ENCODE measurements at regions not wholly inside any gene's neighbourhood (a gene's known extent, or its start where the extent isn't known, plus 50 kb on each side); places are given as distances from the start of the nearest gene placed in this dataset.

DNA sequence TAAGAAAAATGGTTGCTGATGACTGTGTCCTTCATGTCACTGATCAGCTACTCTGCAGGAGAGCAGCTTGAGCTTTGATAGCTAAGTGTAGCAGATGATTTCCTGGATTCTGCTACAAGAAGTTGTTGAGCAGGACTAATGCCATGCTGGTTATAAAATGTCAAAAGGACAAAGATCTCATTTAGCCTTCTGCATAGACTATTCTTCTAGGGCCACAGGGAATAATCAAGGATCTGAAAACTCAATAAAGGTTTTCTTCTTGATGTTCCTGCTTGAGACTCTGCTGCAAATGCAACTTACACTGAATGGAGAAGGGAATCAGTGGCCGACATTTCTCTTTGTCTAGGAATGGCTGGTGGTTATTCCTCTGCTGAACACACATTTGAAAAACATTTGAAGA, 360.3 kb upstream of the PTCHD4 start:
- no peak for DNase-seq (ENCODE audit: low spot score)
- no peak overlapping the region for H3K27ac ChIP-seq
- no peaks in the 10 kb centered on the region for H3K9me3 ChIP-seq
- no peaks in the 10 kb centered on the region for H3K4me1 ChIP-seq (replicated peaks)
- H3K4me3 ChIP-seq, result no peak overlapping the region
- no peaks in the 10 kb centered on the region for H3K36me3 ChIP-seq
- H3K27me3 ChIP-seq (replicated peaks; ENCODE audit: insufficient read depth), result no peaks in the 10 kb centered on the region
- TF ChIP-seq, protein P1, sequence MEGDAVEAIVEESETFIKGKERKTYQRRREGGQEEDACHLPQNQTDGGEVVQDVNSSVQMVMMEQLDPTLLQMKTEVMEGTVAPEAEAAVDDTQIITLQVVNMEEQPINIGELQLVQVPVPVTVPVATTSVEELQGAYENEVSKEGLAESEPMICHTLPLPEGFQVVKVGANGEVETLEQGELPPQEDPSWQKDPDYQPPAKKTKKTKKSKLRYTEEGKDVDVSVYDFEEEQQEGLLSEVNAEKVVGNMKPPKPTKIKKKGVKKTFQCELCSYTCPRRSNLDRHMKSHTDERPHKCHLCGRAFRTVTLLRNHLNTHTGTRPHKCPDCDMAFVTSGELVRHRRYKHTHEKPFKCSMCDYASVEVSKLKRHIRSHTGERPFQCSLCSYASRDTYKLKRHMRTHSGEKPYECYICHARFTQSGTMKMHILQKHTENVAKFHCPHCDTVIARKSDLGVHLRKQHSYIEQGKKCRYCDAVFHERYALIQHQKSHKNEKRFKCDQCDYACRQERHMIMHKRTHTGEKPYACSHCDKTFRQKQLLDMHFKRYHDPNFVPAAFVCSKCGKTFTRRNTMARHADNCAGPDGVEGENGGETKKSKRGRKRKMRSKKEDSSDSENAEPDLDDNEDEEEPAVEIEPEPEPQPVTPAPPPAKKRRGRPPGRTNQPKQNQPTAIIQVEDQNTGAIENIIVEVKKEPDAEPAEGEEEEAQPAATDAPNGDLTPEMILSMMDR (IDR thresholded peaks at IDR 0.05), result no peak
- TF ChIP-seq POLR2AphosphoS5 (IDR thresholded peaks at IDR 0.05), result no peak
- no peak for TF ChIP-seq POLR2A (IDR thresholded peaks at IDR 0.05)
- intact Hi-C loops (cut with DNase I), result no loop called here
- 100% methylated on average over 1 of the region's 1 CpG for WGBS

DNA sequence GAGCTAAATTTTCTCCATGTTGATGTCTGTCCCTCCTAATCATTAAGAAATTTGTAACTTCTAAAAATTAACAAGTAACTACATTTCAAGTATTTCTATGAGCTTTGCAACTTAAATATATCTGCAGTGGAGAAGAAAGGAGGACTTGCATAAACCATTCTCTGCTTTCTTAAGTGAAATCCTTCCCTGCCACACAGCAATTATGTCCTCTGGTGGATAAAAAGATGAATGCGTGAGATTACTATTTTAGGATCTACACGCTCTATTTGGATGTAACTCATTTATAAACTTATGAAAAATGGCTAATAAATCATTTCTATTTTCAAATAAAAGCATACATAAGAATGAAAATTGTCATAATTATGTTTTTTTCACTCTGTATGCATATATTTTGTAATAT, 338.0 kb upstream of the PTCHD4 start:
- H3K27me3 ChIP-seq (replicated peaks; ENCODE audit: insufficient read depth), result no peaks in the 10 kb centered on the region
- no peak for DNase-seq (ENCODE audit: low spot score)
- intact Hi-C loops (cut with DNase I), result no loop called here
- H3K9me3 ChIP-seq, result no peaks in the 10 kb centered on the region
- no peak for TF ChIP-seq POLR2A (IDR thresholded peaks at IDR 0.05)
- TF ChIP-seq, protein P1 (IDR thresholded peaks at IDR 0.05), result no peak
- TF ChIP-seq POLR2AphosphoS5 (IDR thresholded peaks at IDR 0.05), result no peak
- H3K36me3 ChIP-seq, result no peaks in the 10 kb centered on the region
- no peak overlapping the region for H3K27ac ChIP-seq
- H3K4me3 ChIP-seq, result no peak overlapping the region
- H3K4me1 ChIP-seq (replicated peaks), result no peaks in the 10 kb centered on the region
- 94% methylated on average over 2 of the region's 2 CpGs for WGBS

DNA sequence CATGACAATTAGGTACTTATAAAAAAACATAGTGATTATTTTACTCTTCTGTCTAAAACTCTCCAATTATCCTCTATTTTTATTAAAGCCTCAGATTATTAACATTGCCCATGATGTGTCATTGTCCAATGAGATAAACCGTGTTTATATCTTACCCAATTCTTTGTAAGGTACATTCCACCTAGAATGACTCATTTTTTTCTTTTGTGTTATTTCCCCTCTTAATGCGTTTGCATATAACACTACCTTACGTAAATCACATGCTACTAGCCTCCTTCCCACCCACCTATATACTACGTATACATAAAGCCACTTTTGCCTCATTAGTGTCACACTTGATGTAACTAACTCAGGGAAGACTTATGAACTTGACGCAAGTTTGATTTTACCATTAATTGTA, 336.3 kb upstream of the PTCHD4 start:
- Histone ChIP-seq H3K9me3 (no peaks in the 10 kb centered on the region), H3K27me3 (replicated peaks; ENCODE audit: insufficient read depth) (no peaks in the 10 kb centered on the region), H3K4me1 (replicated peaks) (no peaks in the 10 kb centered on the region), H3K27ac (no peak overlapping the region), H3K4me3 (no peak overlapping the region), H3K36me3 (no peaks in the 10 kb centered on the region)
- TF ChIP-seq POLR2A (IDR thresholded peaks at IDR 0.05) (no peak), POLR2AphosphoS5 (IDR thresholded peaks at IDR 0.05) (no peak)
- TF ChIP-seq, protein P1 (IDR thresholded peaks at IDR 0.05), result no peak
- 94% methylated on average over 5 of the region's 5 CpGs for WGBS
- intact Hi-C loops (cut with DNase I), result no loop called here
- DNase-seq (ENCODE audit: low spot score), result no peak

DNA sequence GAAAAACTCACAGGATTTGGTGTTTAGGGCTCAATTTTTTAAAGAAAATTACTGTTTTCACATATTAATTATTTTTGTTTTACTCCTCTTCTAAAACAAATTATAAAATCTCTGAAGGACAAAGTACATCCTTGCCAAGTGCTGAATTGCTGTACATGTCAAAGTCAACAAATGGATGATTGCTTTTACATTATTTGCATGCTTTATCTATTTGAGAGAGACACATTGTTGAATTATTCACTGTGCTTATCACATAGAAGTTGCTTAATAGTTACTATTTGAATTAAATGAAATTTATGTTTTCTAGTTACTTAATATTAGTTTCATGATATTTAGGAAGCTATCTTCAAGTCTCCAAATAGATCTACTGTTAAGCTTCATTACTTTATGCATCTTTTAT, 318.6 kb upstream of the PTCHD4 start:
- Histone ChIP-seq H3K27me3 (replicated peaks; ENCODE audit: insufficient read depth) (no peaks in the 10 kb centered on the region), H3K36me3 (no peaks in the 10 kb centered on the region), H3K4me3 (no peak overlapping the region), H3K27ac (no peak overlapping the region), H3K9me3 (no peaks in the 10 kb centered on the region), H3K4me1 (replicated peaks) (no peaks in the 10 kb centered on the region)
- TF ChIP-seq POLR2AphosphoS5 (IDR thresholded peaks at IDR 0.05) (no peak), POLR2A (IDR thresholded peaks at IDR 0.05) (no peak)
- TF ChIP-seq, protein P1 (IDR thresholded peaks at IDR 0.05), result no peak
- intact Hi-C loops (cut with DNase I), result no loop called here
- DNase-seq (ENCODE audit: low spot score), result no peak

DNA sequence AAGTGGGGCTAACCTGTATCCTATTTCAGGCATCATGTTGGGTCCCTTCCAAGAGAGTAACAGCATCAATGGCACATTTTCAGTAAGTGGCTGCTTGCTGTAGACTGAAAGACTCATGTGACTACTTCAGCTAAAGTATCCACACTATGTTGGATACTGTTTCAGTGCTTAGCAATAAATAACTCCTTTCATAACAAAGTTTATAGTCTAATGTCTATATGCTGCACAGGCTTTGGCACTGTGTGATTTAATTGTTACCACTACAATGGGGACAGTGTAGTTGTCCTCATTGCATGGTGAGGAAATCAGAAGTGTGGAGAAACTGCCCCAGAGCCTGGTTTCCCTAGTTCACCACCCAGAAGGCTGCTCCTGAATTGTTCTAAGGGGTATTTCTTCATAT, 318.0 kb upstream of the PTCHD4 start:
- DNase-seq (ENCODE audit: low spot score), result no peak
- Histone ChIP-seq H3K9me3 (no peaks in the 10 kb centered on the region), H3K27me3 (replicated peaks; ENCODE audit: insufficient read depth) (no peaks in the 10 kb centered on the region), H3K36me3 (no peaks in the 10 kb centered on the region), H3K27ac (no peak overlapping the region), H3K4me1 (replicated peaks) (no peaks in the 10 kb centered on the region), H3K4me3 (no peak overlapping the region)
- intact Hi-C loops (cut with DNase I), result no loop called here
- TF ChIP-seq, protein P1 (IDR thresholded peaks at IDR 0.05), result no peak
- TF ChIP-seq POLR2AphosphoS5 (IDR thresholded peaks at IDR 0.05) (no peak), POLR2A (IDR thresholded peaks at IDR 0.05) (no peak)

Data from prostate gland (tissue), 2 donors.